Skin epidermis (tissue), 12 donors: ENCODE measurements at regions not wholly inside any gene's neighbourhood (a gene's known extent, or its start where the extent isn't known, plus 50 kb on each side); places are given as distances from the start of the nearest gene placed in this dataset.

ENCODE experiments used
- H3K27ac ChIP-seq, 21 experiments: fragments of 200-600 bp; sonication (generic) in 11 of 21; one replicate each; pipeline ENCODE4 v1.5.0; 2020; ENCODE audit warnings: mild to moderate bottlenecking in 3 of 21, inconsistent platforms in 2 of 21, moderate library complexity in 2 of 21
- H3K4me3 ChIP-seq, 7 experiments: fragments of 200-600 bp; sonication (generic) in 2 of 7; one replicate each; pipeline ENCODE4 v1.5.0; 2020; ENCODE audit warnings: inconsistent platforms in 2 of 7, mild to moderate bottlenecking in 2 of 7, moderate library complexity in 1 of 7

DNA sequence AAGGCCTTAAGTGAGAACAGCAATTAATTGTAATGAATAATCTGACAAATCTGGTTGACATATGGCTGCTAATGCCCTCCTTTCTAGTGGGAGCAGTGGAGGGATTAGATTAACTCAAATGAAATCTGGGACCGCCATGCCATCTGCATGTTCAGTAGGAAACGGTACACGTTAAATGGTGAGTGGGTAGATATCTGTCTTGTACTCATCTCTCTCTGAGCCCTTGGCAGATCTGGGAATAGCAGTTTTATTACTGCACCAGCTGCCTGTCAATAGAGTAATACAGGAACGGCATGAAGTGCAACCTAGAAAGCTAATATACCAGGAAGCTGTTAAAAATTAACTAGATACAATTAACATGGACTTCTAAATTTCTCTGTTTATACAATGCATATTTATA lies 258.8 kb downstream of the GPD2 start:
- Histone ChIP-seq H3K27ac (no peak overlapping the region), H3K4me3 (no peak overlapping the region)

DNA sequence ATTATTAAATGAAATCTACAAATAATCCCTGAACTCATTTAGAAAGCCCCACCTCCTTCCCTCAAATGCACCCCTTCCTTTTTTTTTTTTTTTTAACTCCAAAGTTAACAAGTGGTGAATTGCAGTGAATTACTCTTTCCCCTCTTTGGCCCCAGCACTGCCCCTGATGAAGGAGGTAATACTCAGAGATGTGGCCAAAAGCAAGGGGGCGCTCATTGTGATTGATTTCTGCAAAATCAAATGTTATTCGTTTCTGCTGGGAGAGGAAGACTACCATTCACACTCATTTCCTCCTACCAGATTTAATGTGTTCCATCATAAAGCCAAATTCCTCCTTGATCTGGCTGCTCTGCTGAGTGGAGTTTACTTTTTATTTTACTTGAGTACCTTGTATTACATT lies 259.4 kb downstream of the GPD2 start:
- Histone ChIP-seq H3K4me3 (no peak overlapping the region), H3K27ac (no peak overlapping the region)

DNA sequence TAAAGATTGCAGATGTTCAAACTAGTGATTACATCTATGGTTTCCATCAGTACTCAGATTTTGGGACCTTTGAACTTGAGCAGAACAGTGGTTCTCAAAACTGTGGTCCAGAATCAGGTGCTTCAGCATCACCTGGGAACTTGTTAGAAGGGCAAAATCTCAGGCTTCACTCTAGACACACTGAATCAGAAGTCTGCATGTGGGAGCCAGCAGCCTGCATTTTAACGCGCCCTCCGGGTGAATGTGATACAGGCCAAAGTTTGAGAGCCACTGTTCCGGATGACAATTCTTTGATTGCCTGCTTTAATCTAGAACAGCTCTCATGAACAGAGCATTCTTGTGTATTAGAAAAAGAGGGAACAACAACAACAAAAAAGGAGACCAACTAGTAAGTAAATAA lies 261.7 kb downstream of the GPD2 start:
- no peak overlapping the region for H3K27ac ChIP-seq

DNA sequence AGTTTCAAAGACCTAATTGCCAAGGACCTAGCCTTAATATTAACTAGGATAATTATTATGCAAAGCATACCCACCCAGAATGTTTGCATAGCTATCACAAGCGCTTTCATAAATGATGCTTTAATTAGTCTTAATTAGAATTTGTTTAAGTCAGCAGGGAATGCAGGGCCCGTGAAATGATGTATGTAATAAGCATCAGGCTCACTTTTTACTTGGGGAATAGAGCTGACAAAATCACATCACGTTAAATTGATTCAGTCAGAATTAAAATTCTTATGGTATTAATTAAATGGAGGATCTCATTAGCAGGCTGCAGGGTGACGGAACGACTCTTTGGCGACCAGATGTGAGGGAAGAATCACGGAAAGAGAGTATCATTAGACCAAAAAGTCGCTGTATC lies 264.5 kb downstream of the GPD2 start:
- Histone ChIP-seq H3K27ac (no peak overlapping the region), H3K4me3 (no peak overlapping the region)

More for the DNA sequence above, 261.7 kb downstream of the GPD2 start:
- no peak overlapping the region for H3K4me3 ChIP-seq

DNA sequence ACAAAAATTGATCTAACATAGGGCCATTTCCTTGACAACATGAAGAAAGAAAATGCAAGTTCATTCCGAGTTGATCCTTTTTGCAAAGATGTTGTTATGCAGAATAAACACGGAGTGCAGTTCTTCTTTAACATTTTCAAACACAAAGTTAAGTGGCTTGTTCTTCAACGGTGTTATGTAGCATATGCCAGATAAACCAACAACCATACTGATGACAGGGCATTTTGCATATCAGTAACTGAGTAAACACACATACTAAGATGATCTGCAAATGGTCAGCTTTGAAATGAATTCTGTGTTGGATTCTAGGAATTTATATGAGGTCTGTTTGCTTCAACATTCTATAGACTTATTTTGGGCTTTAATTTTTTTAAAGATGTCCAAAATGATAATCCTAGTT lies 266.4 kb downstream of the GPD2 start:
- Histone ChIP-seq H3K27ac (no peak overlapping the region), H3K4me3 (no peak overlapping the region)

DNA sequence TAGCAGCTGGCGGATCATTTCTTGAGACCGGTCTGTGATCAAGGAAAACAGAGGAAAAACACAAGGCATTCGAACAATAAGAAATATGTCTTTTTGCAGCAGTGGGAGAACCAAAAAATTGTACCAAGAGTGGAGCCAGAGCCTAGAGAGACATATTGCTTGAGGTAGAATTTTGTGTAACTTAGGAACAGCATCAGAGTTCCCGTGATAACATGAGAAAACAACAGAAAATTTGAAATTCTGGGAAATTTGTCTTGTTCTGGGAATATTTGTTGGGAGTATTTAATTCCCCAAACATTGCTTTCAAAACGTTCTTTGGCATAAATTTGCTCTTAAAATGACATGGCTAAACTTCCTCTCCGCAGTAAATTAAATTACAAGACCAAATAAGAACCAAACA lies 267.5 kb downstream of the GPD2 start:
- H3K4me3 ChIP-seq: no peak overlapping the region
- no peak overlapping the region for H3K27ac ChIP-seq

DNA sequence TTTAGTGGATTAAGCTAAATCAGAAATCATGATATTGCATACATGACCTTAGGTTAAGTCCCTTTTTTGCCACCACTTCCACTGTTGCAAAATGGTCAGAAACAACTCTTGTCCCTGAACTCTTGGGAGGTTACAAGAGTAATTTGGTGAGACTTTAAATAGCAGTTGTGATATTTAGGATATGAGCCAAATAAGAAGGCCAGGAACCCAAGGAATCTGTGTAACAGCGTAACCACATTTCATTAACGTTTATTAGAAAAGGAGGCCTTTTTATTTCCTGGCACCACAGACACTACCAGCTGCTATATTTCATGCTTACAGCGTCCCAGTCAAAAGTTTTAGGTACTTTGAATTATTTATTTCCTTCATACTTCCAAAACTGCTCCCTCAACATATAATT lies 268.0 kb downstream of the GPD2 start:
- Histone ChIP-seq H3K27ac (no peak overlapping the region), H3K4me3 (no peak overlapping the region)

DNA sequence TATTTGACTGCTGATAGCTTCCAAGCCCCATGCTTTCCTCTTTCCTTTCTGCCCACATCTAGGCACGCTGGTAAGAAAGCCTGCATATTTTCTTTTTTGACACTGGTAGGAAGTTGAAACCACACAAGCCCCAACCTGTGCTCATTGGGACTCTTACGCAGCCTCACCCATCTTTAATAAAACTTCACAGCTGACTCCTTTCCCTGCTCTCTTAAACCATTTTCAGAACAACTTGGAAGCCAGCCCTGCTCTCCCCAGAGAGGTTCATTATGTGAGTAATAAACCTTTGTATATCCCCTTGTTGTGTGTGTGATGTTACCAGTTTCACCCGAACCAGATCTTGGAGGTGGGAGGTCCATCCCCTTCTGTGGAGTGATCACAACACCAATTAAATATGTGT lies 268.4 kb downstream of the GPD2 start:
- H3K4me3 ChIP-seq: no peak overlapping the region
- no peak overlapping the region for H3K27ac ChIP-seq

DNA sequence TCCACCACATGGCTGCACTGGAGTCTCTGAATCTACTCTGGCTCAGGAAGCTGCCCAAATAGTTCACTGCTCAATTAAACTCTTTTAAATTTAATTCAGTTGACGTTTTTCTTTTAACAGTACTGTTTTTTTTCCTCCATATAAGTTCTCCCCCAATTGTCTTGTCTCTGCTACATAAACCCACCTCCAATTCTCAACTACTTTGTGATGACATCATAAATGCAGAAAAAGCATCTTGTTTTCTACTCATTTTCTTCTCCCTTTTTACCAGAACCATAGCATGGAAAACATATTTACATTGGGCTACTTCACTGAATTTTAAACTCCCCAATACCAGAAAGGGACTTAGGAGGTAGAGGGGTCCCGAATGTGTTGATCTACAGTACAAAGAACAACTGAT lies 270.4 kb downstream of the GPD2 start:
- no peak overlapping the region for H3K4me3 ChIP-seq
- no peak overlapping the region for H3K27ac ChIP-seq

DNA sequence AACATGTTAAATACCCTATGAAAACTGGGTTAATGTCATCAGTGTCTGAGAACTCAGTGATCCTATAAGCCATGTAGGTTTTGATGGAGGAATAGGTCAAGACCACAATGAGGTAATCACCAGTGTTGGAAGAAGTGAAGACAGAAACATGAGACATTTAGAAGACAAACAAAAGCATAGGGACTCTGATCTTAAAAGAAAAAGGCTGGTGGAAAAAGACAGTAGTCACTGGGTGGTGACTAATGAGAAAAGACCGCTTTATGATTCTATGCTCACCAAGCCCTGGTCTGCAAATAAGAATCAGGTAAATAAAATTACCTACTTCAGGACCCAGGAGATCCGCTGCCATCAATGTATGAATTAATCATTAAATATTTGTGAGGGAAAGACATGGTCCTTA lies 271.9 kb downstream of the GPD2 start:
- no peak overlapping the region for H3K4me3 ChIP-seq
- no peak overlapping the region for H3K27ac ChIP-seq

DNA sequence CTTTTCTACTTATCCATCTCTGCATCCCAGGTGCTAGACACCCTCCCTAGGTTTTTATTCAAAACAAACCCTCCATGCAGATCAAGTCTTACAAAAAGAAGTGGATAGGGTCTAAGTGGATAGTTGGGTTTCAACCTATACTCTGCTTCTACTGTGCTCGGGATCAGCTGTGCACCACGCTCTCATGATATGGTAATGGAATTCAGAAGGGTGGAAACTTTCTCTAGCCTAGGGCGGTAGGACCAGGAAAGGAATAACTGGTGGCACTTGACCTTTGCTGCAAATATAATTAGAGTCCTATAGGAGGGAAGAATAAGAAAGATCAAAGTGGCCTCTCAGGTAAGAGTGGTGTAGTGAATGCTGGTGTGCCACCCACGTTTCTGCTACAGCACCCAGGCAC lies 272.9 kb downstream of the GPD2 start:
- Histone ChIP-seq H3K4me3 (no peak overlapping the region), H3K27ac (no peak overlapping the region)

DNA sequence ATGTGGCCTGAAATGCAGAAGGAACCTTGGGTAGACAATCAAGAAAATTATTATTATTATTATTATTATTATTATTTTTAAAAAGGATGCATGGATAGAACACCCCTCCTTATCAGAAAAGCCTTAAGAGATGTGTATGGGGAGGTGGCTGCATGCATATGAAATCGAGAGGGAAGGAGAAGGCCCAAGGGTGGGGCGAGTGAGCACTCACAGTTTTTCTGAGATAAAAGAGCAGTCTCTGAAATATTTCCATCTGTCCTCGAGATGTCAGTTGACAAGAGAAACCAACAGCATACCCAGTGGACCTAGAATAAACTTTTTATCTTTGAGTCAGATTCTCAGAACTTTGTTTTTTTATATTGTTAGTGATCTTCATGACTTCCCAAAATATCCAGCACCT lies 282.9 kb downstream of the GPD2 start:
- Histone ChIP-seq H3K4me3 (no peak overlapping the region), H3K27ac (no peak overlapping the region)

DNA sequence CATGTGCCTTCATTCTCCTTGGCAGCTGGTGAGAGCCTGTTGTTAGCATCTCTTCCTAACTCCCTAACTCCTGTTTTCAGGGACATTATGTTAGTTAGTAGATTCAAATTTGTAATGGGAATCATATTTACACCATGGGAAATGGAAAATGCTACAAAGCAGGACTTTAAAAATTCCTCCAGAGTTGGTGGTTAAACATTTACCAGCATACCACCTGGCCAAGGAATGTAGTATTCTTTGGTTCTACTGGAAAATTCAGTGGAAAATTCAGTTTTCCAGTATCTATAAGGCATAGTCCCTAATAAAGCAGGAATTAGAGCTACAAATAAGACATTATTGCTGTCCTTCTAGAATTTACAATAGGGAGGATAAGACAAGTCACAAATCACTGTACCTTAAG lies 291.7 kb downstream of the GPD2 start:
- H3K4me3 ChIP-seq: no peak overlapping the region

DNA sequence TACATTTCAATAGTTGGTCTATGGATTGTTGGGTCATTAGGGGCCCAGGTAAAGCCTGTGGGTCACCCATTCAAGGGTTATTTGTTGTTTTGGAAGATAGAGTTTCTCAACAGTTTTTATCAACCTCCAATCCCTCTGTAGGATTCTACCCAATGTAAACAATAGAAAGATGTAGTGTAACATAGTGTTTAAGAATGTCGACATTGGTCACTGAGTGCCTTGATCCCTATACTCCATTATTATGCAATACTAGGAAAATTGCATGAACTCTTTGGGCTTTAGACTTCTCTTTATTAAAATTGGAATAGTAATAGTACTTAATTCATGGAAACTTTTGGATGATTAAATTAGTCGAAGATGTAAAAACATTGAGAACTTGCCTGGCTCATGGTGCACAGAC lies 292.1 kb downstream of the GPD2 start:
- Histone ChIP-seq H3K27ac (no peak overlapping the region), H3K4me3 (no peak overlapping the region)

More for the DNA sequence above, 291.7 kb downstream of the GPD2 start:
- H3K27ac ChIP-seq: no peak overlapping the region

DNA sequence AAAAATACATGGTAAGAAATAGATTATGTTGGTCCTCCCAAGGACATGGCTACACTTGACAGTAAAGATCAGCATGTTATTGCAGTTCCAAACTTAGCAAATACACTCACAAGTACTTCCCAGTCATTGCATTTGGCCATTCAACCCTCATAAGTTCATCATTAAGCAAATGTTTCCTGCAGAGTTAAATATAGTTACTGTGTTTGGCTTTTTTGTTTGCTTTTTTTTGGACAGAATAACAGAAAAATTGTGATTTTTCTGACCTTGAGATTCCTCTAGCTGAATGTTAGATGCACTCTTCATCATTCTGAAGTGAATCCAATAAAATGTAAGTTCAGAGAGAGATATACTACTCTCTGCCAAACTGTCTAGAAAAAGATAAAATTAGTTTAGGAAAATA lies 295.3 kb downstream of the GPD2 start:
- H3K4me3 ChIP-seq: no peak overlapping the region
- no peak overlapping the region for H3K27ac ChIP-seq

DNA sequence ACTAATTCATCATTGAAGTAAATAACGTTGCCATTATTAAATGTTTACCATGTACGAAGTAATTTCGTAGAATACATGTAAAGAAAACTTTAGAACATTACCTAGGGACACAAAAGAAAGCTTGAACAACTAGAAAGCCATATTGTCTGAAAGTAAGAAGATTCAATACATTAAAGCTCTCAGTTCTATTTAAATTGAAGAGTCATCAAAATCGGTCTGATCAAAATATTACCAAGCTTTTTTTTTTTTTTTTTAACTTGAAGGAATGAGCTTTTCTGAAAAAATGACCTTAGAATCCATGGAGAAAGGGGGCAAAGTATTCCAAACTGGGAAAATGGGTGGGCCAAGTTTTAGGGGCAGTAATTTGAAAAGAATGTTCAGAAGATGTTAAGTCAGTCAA lies 300.8 kb downstream of the GPD2 start:
- no peak overlapping the region for H3K4me3 ChIP-seq
- no peak overlapping the region for H3K27ac ChIP-seq

DNA sequence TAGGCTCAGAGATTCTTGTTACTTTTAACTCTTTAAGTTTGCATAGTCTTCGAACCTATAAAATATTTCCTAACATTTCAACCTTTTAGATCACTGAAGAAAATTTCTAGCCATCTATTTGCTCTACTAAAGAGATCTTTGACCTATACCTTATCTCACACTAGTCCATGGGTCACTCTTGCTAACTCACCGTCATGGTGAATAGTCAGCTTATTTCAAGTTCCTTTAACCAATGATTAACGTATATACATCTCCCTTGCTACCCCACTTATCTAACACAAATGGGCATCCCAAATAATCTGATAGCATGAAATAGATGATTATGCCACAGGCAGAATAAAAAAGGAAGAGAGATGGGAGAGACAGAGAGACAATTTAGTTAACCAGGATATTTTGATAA lies 303.1 kb downstream of the GPD2 start:
- Histone ChIP-seq H3K27ac (no peak overlapping the region), H3K4me3 (no peak overlapping the region)

DNA sequence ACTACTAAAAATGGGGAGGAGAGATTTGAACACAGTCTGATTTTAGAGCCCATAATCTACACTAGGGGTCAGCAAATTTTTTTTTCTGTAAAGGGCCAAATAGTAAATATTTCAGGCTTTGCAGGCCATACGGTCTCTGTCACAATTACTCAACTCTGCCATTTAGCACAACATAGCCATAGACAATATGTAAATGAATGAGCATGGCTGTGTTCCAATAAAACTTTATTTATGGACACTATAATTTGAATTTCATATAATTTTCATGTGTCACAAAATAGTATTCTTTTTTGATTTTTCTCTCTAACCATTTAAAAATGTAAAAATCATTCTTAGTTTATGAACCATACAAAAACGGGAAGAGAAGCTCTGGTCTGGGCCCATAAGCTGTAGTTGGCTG lies 309.4 kb downstream of the GPD2 start:
- H3K4me3 ChIP-seq: no peak overlapping the region
- H3K27ac ChIP-seq: no peak overlapping the region

DNA sequence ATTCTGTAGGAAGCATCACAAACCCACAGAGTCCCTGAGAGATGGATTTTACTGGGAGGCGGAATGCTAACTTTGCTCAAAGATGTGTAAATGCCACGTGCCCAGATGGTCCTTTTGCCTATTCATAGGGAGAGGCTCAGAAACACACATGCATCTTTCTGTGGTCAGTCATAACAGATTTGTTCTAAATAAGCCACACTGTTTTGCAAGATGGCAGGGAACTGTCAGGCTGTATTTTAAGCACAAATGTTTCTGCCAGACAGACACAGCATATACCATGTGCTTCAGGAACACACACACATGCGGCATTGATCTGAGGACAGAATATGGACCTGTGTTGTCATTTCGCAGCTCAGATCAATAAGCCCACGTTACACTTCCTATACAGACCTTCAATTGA lies 312.0 kb downstream of the GPD2 start:
- no peak overlapping the region for H3K27ac ChIP-seq

DNA sequence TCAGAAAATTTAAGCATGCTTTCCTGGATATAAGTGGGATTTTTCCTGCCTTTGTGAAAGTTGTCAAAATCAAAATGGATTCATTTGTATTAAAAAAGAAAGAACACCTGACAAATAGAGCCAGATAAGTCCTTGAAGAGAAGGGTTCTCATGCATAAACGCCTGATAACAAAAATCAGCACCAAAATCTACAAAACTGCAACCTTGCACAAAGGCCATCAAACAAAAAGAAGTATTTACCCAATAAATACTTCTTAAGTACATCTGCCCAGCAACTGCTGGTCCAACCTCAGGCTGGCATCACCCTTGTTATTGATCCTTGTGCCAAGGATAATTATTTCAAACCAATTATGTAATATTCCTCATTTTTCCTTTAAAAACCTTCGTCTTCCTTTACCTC lies 315.9 kb downstream of the GPD2 start:
- H3K27ac ChIP-seq: no peak overlapping the region

More for the DNA sequence above, 312.0 kb downstream of the GPD2 start:
- H3K4me3 ChIP-seq: no peak overlapping the region

DNA sequence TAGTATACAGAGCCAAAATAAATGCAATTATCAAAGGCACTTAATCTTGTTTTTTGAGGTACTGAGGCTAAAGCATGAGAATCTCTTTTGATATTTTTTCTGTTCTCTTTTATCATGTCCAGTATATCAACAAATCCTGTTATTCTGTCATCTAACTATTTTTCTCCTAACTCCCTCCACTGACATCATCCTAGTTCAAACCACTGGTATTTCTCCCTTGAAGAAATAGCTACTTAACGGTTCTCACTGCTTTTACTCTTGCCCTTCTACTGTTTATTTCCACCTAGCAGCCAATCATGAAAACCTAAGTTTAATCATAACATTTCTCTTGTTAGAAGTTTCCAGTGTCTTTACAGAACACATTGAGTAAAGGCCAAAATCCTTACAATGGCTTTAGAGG lies 317.6 kb downstream of the GPD2 start:
- no peak overlapping the region for H3K4me3 ChIP-seq
- H3K27ac ChIP-seq: no peak overlapping the region

More for the DNA sequence above, 315.9 kb downstream of the GPD2 start:
- no peak overlapping the region for H3K4me3 ChIP-seq

DNA sequence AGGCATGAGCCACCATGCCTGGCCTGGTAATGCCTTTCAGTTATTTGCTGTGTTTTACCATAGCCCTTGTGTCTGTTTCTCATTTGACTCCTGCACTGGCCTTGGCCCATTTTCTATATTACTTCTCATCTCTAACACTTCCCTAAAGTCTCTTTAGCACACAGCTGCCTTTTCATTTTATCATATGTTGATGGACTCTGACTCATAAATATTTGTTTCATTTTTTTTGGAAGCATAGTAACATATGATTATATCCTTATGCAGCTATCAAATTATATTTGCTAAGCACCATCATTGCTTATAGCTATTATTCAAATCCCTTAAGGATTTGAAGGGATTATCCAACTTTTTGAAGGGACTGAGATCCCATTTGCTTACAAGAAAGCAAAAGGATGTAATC lies 320.3 kb downstream of the GPD2 start:
- no peak overlapping the region for H3K27ac ChIP-seq

DNA sequence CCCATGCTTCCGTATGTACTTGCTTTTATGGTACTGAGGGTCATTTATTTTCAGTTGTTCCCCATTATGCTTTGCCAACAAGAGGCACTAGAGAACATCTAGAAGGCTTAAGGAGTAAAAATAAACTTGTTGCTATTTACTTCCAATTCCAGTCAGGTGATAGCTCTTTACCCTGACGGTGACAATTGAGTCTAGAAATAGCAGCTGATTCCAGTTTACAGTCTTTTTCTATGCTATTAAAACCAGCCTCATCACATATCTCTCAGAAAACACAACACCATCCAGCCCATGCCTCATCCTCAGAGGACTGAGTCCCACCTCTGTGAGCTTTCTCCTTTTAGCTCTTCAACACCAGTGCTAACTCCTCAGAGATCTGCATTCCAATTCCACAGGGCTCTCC lies 327.0 kb downstream of the GPD2 start:
- H3K27ac ChIP-seq: no peak overlapping the region
- no peak overlapping the region for H3K4me3 ChIP-seq

More for the DNA sequence above, 320.3 kb downstream of the GPD2 start:
- H3K4me3 ChIP-seq: no peak overlapping the region
